GM18520 (cell line): ENCODE measurements at regions not wholly inside any gene's neighbourhood (a gene's known extent, or its start where the extent isn't known, plus 50 kb on each side); places are given as distances from the start of the nearest gene placed in this dataset.

Experiments
- ATAC-seq: cut with Tn5 transposase; IDR thresholded peaks from one replicate; pipeline ENCODE4 v1.9.1; 2021; ENCODE audit not compliant: unreplicated experiment

DNA sequence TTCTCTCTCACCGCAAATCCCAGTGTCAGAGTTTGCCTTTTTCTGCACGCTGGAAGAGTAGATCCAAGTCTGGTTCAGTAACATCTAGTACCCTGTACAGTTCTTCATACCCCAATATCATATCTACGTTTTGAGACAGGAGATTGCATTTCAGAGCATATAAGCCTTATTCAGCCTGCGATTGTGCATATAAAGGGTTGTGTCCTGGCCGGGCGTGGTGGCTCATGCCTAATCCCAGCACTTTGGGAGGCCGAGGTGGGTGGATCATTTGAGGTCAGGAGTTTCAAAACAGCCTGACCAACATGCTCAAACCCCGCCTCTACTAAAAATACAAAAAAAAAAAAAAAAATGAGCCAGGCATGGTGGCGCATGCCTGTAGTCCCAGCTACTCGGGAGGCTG lies 104.9 kb downstream of the MTNR1B start:
- ATAC-seq: no peak

DNA sequence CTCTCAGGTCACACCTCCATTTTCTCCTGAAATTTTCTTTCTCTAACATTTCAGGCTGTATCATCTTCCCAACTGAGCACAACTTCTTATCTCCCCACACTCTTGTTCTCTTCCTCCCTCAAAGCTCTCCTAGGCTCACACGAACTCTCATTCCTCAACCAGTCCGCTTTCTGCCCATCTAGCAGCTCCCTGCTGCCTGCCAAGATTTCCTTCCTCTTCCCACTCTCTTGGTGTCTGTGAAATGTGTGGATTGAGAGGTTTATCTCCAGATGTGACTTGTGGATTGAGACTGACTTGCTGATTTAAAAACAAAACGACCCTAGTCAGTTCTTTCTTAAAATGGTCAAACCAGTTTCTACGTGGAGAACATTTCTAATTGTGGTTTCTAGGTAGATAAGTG lies 106.3 kb downstream of the MTNR1B start:
- ATAC-seq: no peak

GRCh38 chr11:93080146-93080759 lies 110.8 kb downstream of the MTNR1B start:
- no peak for ATAC-seq

DNA sequence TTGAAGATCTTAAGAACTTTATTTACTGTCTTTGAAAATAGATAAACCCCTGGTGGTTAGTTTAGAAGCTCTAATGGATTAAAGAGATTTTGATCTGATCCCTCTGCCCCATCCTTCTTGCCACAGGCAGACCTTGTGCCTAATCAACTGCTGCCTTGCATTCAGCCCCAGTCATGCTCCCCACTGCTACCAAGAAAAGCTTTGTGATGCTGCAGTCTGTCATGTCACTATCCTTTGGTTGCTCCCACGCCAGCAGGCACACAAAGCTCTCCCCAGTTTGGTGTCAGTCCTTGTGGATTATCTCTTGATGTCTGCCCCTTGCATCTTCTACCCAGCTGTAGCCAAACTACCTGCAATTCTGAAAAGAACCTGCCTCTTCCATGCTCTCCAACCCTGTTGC lies 112.2 kb downstream of the MTNR1B start:
- ATAC-seq: no peak

DNA sequence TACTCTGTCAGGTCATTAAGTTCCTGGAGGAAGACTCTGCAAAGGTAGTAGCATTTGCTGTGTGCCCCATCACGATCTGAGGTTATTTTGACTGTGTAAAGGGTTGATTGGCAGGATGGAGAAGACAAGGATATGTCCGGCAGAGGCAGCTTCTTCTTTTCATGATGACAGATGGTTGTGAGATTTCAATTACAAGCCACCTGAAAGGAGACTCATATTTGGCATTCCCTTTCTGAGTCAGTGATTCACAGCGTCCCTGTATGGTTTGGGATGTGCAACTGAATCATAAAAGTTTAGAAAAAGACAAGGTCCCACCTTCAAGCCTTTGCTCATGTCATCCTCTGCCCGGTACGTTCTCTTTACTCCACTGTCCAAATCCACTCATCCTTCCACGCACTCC lies 113.4 kb downstream of the MTNR1B start:
- ATAC-seq: no peak

- no peak for ATAC-seq
Observed at GRCh38 chr11:93084727-93085505, 112.9 kb downstream of the SLC36A4 start.

DNA sequence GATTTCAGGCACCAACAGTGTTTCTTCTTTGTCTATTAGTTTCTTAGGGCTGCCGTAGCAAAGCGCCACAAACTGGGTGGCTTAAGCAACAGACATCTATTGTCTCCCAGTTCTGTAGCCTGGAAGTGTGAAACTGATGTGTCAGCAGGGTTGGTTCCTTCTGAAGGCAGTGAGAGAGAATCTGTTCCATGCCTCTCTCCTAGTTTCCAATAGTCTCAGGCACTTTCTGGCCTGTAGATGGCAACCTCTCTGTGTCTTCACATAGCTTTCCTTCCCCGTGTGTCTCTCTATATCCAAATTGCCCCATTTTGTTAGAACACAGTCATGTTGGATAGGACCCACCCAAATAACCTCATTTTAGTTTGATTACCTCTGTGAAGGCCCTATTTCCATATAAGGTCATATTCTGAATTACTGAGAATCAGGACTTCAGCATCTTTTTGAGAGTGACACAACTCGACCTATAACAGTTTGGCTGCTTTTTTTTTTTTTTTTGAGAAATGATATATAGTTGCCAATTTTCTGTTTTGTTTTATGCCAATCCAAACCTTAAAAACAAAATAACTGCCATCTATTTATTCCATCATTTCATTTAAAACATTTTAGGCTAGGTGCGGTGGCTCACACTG lies 108.2 kb downstream of the SLC36A4 start:
- ATAC-seq: no peak
